H9 (cell line): ENCODE measurements at regions not wholly inside any gene's neighbourhood (a gene's known extent, or its start where the extent isn't known, plus 50 kb on each side); places are given as distances from the start of the nearest gene placed in this dataset.

ENCODE experiments used
- DNase-seq: peaks from one replicate; pipeline ENCODE4 v3.0.0-alpha.2; 2017
- H2AFZ ChIP-seq: one replicate; pipeline ENCODE4 v1.6.1; 2013; ENCODE audit warnings: mild to moderate bottlenecking, low read length, control low read depth, moderate library complexity
- H2AK5ac ChIP-seq: 2 replicates; pipeline ENCODE4 v1.6.1; 2013; ENCODE audit warnings: low read length, control low read depth, mixed read lengths; ENCODE audit not compliant: insufficient read length
- H2BK120ac ChIP-seq: one replicate; pipeline ENCODE4 v1.6.1; 2013; ENCODE audit warnings: low read depth, mild to moderate bottlenecking, low read length, control low read depth, inconsistent platforms; ENCODE audit not compliant: poor library complexity, severe bottlenecking
- H2BK12ac ChIP-seq: 2 replicates; pipeline ENCODE4 v1.6.1; 2013; ENCODE audit warnings: low read length, control low read depth, mixed read lengths, low read depth; ENCODE audit not compliant: insufficient read length
- H2BK15ac ChIP-seq: 2 replicates; pipeline ENCODE4 v1.6.1; 2013; ENCODE audit warnings: low read depth, low read length, control low read depth
- H2BK20ac ChIP-seq: one replicate; pipeline ENCODE4 v1.6.1; 2013; ENCODE audit warnings: low read depth, mild to moderate bottlenecking, low read length, control low read depth, inconsistent platforms; ENCODE audit not compliant: poor library complexity, severe bottlenecking
- H2BK5ac ChIP-seq: 2 replicates; pipeline ENCODE4 v1.6.1; 2013; ENCODE audit warnings: low read length, control low read depth, mixed read lengths; ENCODE audit not compliant: insufficient read length
- H3K14ac ChIP-seq: 2 replicates; pipeline ENCODE4 v1.6.1; 2013; ENCODE audit warnings: low read length, control low read depth; ENCODE audit not compliant: insufficient read depth
- H3K18ac ChIP-seq: 2 replicates; pipeline ENCODE4 v1.6.1; 2013; ENCODE audit warnings: low read depth, mild to moderate bottlenecking, mixed read lengths, low read length, control low read depth; ENCODE audit not compliant: insufficient read length
- H3K23ac ChIP-seq: 2 replicates; pipeline ENCODE4 v1.6.1; 2013; ENCODE audit warnings: low read length, control low read depth, mixed read lengths, low read depth; ENCODE audit not compliant: insufficient read length
- H3K23me2 ChIP-seq: 2 replicates; pipeline ENCODE4 v1.6.1; 2013; ENCODE audit warnings: low read depth, mild to moderate bottlenecking, mixed read lengths, low read length, control low read depth; ENCODE audit not compliant: insufficient read length, poor library complexity, severe bottlenecking
- H3K27ac ChIP-seq: 2 replicates; pipeline ENCODE4 v1.5.1; 2013; ENCODE audit warnings: low read length, control low read depth, mixed read lengths, low read depth; ENCODE audit not compliant: insufficient read length
- H3K27me3 ChIP-seq: 2 replicates; pipeline ENCODE4 v1.6.1; 2013; ENCODE audit warnings: low read length, control low read depth, inconsistent platforms; ENCODE audit not compliant: insufficient read depth
- H3K4ac ChIP-seq: 2 replicates; pipeline ENCODE4 v1.6.1; 2013; ENCODE audit warnings: low read depth, mild to moderate bottlenecking, control low read depth, inconsistent platforms, low read length, moderate library complexity
- H3K4me1 ChIP-seq: 2 replicates; pipeline ENCODE4 v1.6.1; 2013; ENCODE audit warnings: low read length, control low read depth, inconsistent platforms; ENCODE audit not compliant: insufficient read depth
- H3K4me2 ChIP-seq: 2 replicates; pipeline ENCODE4 v1.6.1; 2013; ENCODE audit warnings: low read length, control low read depth, mixed read lengths; ENCODE audit not compliant: insufficient read length, insufficient read depth
- H3K56ac ChIP-seq: 2 replicates; pipeline ENCODE4 v1.6.1; 2013; ENCODE audit warnings: low read depth, mild to moderate bottlenecking, mixed read lengths, low read length, control low read depth; ENCODE audit not compliant: insufficient read length
- H3K79me1 ChIP-seq: 2 replicates; pipeline ENCODE4 v1.6.1; 2013; ENCODE audit warnings: low read depth, mild to moderate bottlenecking, moderate library complexity, low read length, control low read depth, inconsistent platforms; ENCODE audit not compliant: insufficient read depth, poor library complexity, severe bottlenecking
- H3K79me2 ChIP-seq: 2 replicates; pipeline ENCODE4 v1.6.1; 2013; ENCODE audit warnings: low read length, control low read depth, inconsistent platforms; ENCODE audit not compliant: insufficient read depth
- H3K9ac ChIP-seq: 2 replicates; pipeline ENCODE4 v1.6.1; 2013; ENCODE audit warnings: low read length, control low read depth, mixed read lengths; ENCODE audit not compliant: insufficient read length; ENCODE audit errors: extremely low read depth
- H3K9me3 ChIP-seq: one replicate; pipeline ENCODE4 v1.6.1; 2013; ENCODE audit warnings: low read depth, low read length, inconsistent platforms; ENCODE audit not compliant: control insufficient read depth
- H3T11ph ChIP-seq: one replicate; pipeline ENCODE4 v1.6.1; 2013; ENCODE audit warnings: mild to moderate bottlenecking, low read length, control low read depth, inconsistent platforms
- H4K20me1 ChIP-seq: one replicate; pipeline ENCODE4 v1.6.1; 2013; ENCODE audit not compliant: control insufficient read depth, insufficient read length, insufficient read depth
- H4K5ac ChIP-seq: 2 replicates; pipeline ENCODE4 v1.6.1; 2013; ENCODE audit warnings: low read depth, mild to moderate bottlenecking, mixed read lengths, low read length, control low read depth; ENCODE audit not compliant: insufficient read length
- H4K8ac ChIP-seq: replicated peaks from 2 replicates; pipeline ENCODE4 v1.6.1; 2013; ENCODE audit warnings: low read length, control low read depth, mixed read lengths, low read depth; ENCODE audit not compliant: insufficient read length
- H4K91ac ChIP-seq: 2 replicates; pipeline ENCODE4 v1.6.1; 2013; ENCODE audit warnings: low read depth, mild to moderate bottlenecking, moderate library complexity, mixed read lengths, low read length, control low read depth; ENCODE audit not compliant: insufficient read length
- H3K27ac Mint-ChIP-seq, 3 experiments: 2 replicates in 2 of 3; 3 replicates in 1 of 3; pipeline ENCODE4 v1.8.0; 2020 to 2021; ENCODE audit warnings: mixed read lengths in 3 of 3, mild to moderate bottlenecking in 1 of 3, moderate library complexity in 1 of 3
- H3K27me3 Mint-ChIP-seq: 2 replicates; pipeline ENCODE4 v1.8.0; 2021; ENCODE audit warnings: low read depth, mild to moderate bottlenecking, moderate library complexity, mixed read lengths
- H3K36me3 Mint-ChIP-seq, 3 experiments: 2 replicates in 2 of 3; 3 replicates in 1 of 3; pipeline ENCODE4 v1.8.0; 2020 to 2021; ENCODE audit warnings: low read depth in 3 of 3, mixed read lengths in 3 of 3; ENCODE audit not compliant: insufficient read depth in 1 of 3
- H3K4me1 Mint-ChIP-seq, 2 experiments: 2 replicates each; pipeline ENCODE4 v1.8.0; 2020; ENCODE audit warnings: mixed read lengths in 2 of 2
- H3K4me3 Mint-ChIP-seq, 2 experiments: 2 replicates in 1 of 2; 3 replicates in 1 of 2; pipeline ENCODE4 v1.8.0; 2020 to 2021; ENCODE audit warnings: mild to moderate bottlenecking in 2 of 2, mixed read lengths in 2 of 2, moderate library complexity in 1 of 2
- H3K9me3 Mint-ChIP-seq, 2 experiments: 2 replicates in 1 of 2; 3 replicates in 1 of 2; pipeline ENCODE4 v1.8.0; 2020; ENCODE audit warnings: mild to moderate bottlenecking in 2 of 2, mixed read lengths in 2 of 2, moderate library complexity in 1 of 2
- CTCF ChIP-seq: fragments of 200-600 bp; sonication (generic); conservative IDR thresholded peaks from 3 replicates; pipeline ENCODE4 v1.8.0; 2021; ENCODE audit warnings: antibody characterized with exemption, mild to moderate bottlenecking

GRCh38 chr13:60851378-60851777, 454.4 kb downstream of the TDRD3 start:
- TF ChIP-seq CTCF, result no peak
- Mint-ChIP-seq H3K4me3 (no peak overlapping the region), H3K36me3 (peaks cover 17 to 27% (median 19%) of the 10 kb centered on the region in 3 experiments), H3K27me3 (no peaks in the 10 kb centered on the region), H3K4me1 (no peaks in the 10 kb centered on the region), H3K27ac (no peak overlapping the region), H3K9me3 (peaks cover 26 to 28% of the 10 kb centered on the region in 2 experiments)
- H3K18ac ChIP-seq, result no peak overlapping the region
- H3K4me1 ChIP-seq, result no peaks in the 10 kb centered on the region
- H3K79me2 ChIP-seq, result no peaks in the 10 kb centered on the region
- H2BK120ac ChIP-seq, result no peak overlapping the region
- H2BK15ac ChIP-seq, result no peak overlapping the region
- H2AK5ac ChIP-seq, result no peak overlapping the region
- H3K27me3 ChIP-seq, result no peaks in the 10 kb centered on the region
- no peak overlapping the region for H3K14ac ChIP-seq
- no peak overlapping the region for H3K4ac ChIP-seq
- no peaks in the 10 kb centered on the region for H4K20me1 ChIP-seq
- no peak overlapping the region for H2BK20ac ChIP-seq
- H3K56ac ChIP-seq, result no peak overlapping the region
- no peaks in the 10 kb centered on the region for H3K79me1 ChIP-seq
- no peak overlapping the region for H3K9ac ChIP-seq
- H3K23ac ChIP-seq, result no peak overlapping the region
- DNase-seq, result no peak
- no peak overlapping the region for H2AFZ ChIP-seq
- no peak overlapping the region for H4K91ac ChIP-seq
- H4K8ac ChIP-seq, result no peak overlapping the region
- no peak overlapping the region for H4K5ac ChIP-seq
- H2BK12ac ChIP-seq, result no peak overlapping the region
- no peak overlapping the region for H2BK5ac ChIP-seq
- no peak overlapping the region for H3T11ph ChIP-seq
- no peaks in the 10 kb centered on the region for H3K9me3 ChIP-seq
- H3K27ac ChIP-seq, result no peak overlapping the region
- no peaks in the 10 kb centered on the region for H3K23me2 ChIP-seq
- no peak overlapping the region for H3K4me2 ChIP-seq
